GM12872 (cell line): ENCODE measurements at regions not wholly inside any gene's neighbourhood (a gene's known extent, or its start where the extent isn't known, plus 50 kb on each side); places are given as distances from the start of the nearest gene placed in this dataset.

Experiments used
- CTCF ChIP-seq: IDR thresholded peaks from 3 replicates; pipeline ENCODE4 v1.5.1; 2011; ENCODE audit warnings: low read depth, mild to moderate bottlenecking, low read length, moderate library complexity; ENCODE audit not compliant: insufficient read depth

DNA sequence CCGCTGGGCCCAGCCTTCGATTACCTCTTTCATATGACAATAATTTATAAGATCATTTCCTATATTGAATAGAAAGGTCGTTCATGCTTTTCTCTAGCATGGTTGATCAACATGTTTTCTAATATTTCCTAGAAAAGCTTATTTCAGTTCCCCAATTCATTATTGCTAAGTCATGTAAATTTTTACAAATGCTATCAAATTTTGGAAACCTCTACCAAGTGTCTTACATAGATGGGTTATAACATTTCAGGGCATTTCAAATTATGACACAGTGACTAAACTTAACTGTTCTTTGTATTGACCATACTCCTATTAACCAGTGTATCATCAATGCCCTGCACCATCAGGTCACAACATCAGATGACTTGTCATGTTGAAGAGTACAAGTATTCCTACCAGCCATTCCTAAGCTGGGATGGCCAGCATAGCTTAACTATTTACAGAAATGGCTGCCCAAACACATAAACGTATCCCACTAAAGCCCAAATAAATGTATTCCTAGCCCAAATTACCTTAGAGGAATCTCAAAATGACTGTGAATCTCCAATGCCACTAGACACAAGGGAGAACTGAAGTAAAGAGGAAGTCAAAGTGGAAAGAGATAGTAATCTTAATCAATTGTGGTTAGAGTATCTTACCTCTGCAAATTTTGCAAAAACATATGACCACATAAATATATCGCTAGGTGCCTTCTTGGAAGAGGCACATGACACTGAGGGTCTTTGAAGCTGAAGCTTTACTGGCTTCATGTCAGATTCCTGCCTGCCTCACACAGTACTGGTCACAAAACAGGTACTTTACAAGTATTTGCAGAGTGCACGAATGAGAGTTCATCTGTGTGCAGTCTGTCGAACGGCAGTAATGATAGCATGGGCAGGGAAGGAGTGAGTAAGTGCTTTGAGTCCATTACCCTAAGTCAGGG lies 87.3 kb upstream of the TLK1 start:
- TF ChIP-seq CTCF, result no peak

DNA sequence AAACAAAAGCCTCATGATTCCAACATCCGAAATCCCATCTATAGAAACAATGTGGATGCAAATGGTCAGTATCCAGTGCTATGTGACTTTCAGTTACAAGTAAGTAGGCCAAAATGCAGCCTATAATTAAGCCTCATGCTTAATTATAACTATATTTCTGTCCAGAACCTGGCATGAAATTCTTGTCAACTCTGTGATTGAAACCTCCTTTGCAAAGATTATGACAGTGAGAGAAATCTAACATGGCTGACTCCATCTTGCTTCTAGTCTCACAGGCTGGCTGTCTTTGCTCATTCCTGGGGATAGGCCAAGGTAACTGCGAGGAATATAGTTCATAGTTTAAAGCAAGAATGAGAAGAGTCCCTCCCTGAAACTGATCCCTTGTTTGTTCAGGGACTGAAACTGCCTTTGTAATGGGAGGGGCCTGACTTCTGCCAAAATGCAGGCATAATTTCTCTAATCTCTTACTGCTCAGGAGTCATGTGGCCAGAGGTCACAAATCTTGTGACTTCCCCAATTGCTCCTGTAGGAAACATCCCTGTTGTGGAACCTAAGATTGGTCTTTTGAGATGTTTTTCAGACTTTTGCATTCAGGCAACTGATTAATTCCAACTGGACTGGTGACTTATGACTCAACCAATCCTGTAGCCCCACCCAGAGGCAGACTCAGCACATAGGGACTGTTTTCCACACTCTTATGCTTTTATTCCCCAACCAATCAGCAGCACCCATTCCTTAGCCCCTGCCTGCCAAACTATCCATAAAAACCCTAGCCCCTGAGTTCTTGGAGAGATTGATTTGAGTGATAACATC lies 84.5 kb upstream of the TLK1 start:
- TF ChIP-seq CTCF, result no peak

GRCh38 chr2:171244466-171244969 lies 83.8 kb upstream of the TLK1 start:
- no peak for TF ChIP-seq CTCF

GRCh38 chr2:171241771-171242170 lies 81.1 kb upstream of the TLK1 start:
- no peak for TF ChIP-seq CTCF

DNA sequence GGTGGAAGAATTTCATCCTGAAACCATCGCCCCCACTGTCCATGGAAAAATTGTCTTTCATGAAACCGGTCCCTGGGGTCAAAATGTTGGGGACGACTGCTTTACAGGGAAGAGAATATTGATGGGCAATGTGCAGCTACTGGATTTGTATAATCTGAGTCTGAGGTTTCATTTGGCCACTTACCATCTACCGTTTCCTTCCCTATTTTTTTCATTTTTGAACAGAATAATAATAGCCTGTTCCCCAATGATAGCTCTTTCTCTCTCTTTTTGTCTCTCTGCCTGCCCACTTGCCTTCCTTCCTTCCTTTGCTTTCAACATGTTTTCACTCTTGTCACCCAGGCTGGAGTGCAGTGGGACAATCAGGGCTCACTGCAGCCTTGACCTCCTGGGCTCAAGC lies 78.3 kb upstream of the TLK1 start:
- no peak for TF ChIP-seq CTCF

DNA sequence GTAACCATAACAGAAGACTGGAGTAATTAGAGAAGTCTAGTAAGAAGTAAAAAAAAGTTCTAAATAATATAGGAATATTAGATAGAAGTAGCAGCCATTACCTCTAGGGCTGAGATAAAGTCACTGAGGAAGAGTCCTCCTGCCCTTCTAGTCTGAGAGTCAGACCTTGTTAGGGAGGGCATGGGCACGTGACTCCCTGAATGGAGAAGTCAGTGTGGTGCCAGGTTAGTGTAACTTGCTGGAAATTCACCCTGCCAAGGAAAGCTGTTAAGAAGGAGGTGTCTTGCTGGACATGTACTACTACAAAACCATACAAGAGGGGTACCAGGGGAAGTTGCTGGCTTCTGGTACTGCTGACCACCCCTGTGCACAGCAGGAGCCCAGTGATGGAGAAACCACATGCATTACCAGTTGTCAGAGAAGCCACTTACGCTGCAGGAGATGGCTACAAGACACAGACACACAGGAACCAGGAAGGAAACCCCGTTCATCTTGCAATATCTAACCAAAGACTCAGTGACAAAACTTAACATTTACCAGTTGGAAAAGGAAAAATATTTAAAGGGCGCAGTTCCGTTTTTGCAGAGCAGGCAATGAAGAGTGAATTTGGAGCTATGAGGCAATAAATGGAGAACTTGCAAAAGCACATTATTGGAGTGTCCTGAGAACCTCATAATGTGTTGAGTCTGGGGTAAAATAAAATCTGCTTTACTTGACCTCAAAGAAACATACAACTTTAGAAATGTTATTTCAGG lies 77.2 kb upstream of the TLK1 start:
- no peak for TF ChIP-seq CTCF
